ENCODE measurements at regions not wholly inside any gene's neighbourhood (a gene's known extent, or its start where the extent isn't known, plus 50 kb on each side); places are given as distances from the start of the nearest gene placed in this dataset.

GRCh38 chr14:101495284-101495683 lies 66.0 kb upstream of the DIO3 start:
- peaks cover 6% of the 10 kb centered on the region for H3K9me3 Mint-ChIP-seq (ENCODE audit: unreplicated experiment)
- no peak overlapping the region for H3K27ac Mint-ChIP-seq (ENCODE audit: low read depth, unreplicated experiment)
- no peaks in the 10 kb centered on the region for H3K4me1 Mint-ChIP-seq (ENCODE audit: insufficient read depth, unreplicated experiment)
- DNase-seq (ENCODE audit: unreplicated experiment): no peak
- no peak overlapping the region for H3K4me3 Mint-ChIP-seq (ENCODE audit: unreplicated experiment)
- TF ChIP-seq CTCF (IDR thresholded peaks at IDR 0.05; ENCODE audit: unreplicated experiment): no peak
- POLR2A ChIA-PET: no interaction called here
- BruUV-seq (replicated peaks): no TSS peak
- H3K36me3 Mint-ChIP-seq (ENCODE audit: insufficient read depth, unreplicated experiment): no peaks in the 10 kb centered on the region
- H3K27me3 Mint-ChIP-seq (ENCODE audit: insufficient read depth, unreplicated experiment): no peaks in the 10 kb centered on the region
- CTCF ChIA-PET: interaction anchor here (0.7 kb wide), 2 partner anchors 38 to 490 kb away, joined by 3 read pairs; no protein-coding TSS in a partner anchor
- intact Hi-C loops (cut with micrococcal nuclease): no loop called here

- no peak for TF ChIP-seq CTCF (IDR thresholded peaks at IDR 0.05; ENCODE audit: unreplicated experiment)
- BruUV-seq (replicated peaks): no TSS peak
- H3K36me3 Mint-ChIP-seq (ENCODE audit: insufficient read depth, unreplicated experiment): no peaks in the 10 kb centered on the region
- intact Hi-C loops (cut with micrococcal nuclease): no loop called here
- ChIA-PET CTCF (interaction anchor here (0.7 kb wide), 1 partner anchor 490 kb away, joined by 3 read pairs; no protein-coding TSS in a partner anchor), POLR2A (interaction anchor here (0.5 kb wide), 1 partner anchor 177 kb away, joined by 4 read pairs; no protein-coding TSS in a partner anchor)
- no peak overlapping the region for H3K4me3 Mint-ChIP-seq (ENCODE audit: unreplicated experiment)
- H3K4me1 Mint-ChIP-seq (ENCODE audit: insufficient read depth, unreplicated experiment): no peaks in the 10 kb centered on the region
- peaks cover 4% of the 10 kb centered on the region for H3K27me3 Mint-ChIP-seq (ENCODE audit: insufficient read depth, unreplicated experiment)
- H3K27ac Mint-ChIP-seq (ENCODE audit: low read depth, unreplicated experiment): no peak overlapping the region
- peaks cover 6% of the 10 kb centered on the region for H3K9me3 Mint-ChIP-seq (ENCODE audit: unreplicated experiment)
- DNase-seq (ENCODE audit: unreplicated experiment): no peak
Measured at GRCh38 chr14:101495827-101496775, 65.2 kb upstream of the DIO3 start.

- Mint-ChIP-seq H3K27ac (ENCODE audit: low read depth, unreplicated experiment) (no peak overlapping the region), H3K4me1 (ENCODE audit: insufficient read depth, unreplicated experiment) (no peaks in the 10 kb centered on the region), H3K9me3 (ENCODE audit: unreplicated experiment) (peaks cover 6% of the 10 kb centered on the region), H3K4me3 (ENCODE audit: unreplicated experiment) (no peak overlapping the region), H3K27me3 (ENCODE audit: insufficient read depth, unreplicated experiment) (peaks cover 13% of the 10 kb centered on the region), H3K36me3 (ENCODE audit: insufficient read depth, unreplicated experiment) (no peaks in the 10 kb centered on the region)
- no TSS peak for BruUV-seq (replicated peaks)
- ChIA-PET POLR2A (interaction anchor here (0.5 kb wide), 1 partner anchor 176 kb away, joined by 4 read pairs; no protein-coding TSS in a partner anchor), CTCF (no interaction called here)
- no peak for DNase-seq (ENCODE audit: unreplicated experiment)
- intact Hi-C loops (cut with micrococcal nuclease): no loop called here
- no peak for TF ChIP-seq CTCF (IDR thresholded peaks at IDR 0.05; ENCODE audit: unreplicated experiment)
Measured at GRCh38 chr14:101496776-101497683, 64.3 kb upstream of the DIO3 start.
